GM23338 (cell line): ENCODE measurements at regions not wholly inside any gene's neighbourhood (a gene's known extent, or its start where the extent isn't known, plus 50 kb on each side); places are given as distances from the start of the nearest gene placed in this dataset.

Experiments used
- ATAC-seq: fragments of 200-7000 bp; cut with Tn5 transposase; 3 replicates; pipeline ENCODE4 v1.9.1; 2020
- DNase-seq: peaks from one replicate; pipeline ENCODE4 v3.0.0-alpha.2; 2015; ENCODE audit warnings: low spot score
- H2AFZ ChIP-seq: fragments of 200-600 bp; sonication (generic); 2 replicates; pipeline ENCODE4 v1.8.0; 2016; ENCODE audit warnings: antibody characterized with exemption, mild to moderate bottlenecking, moderate library complexity
- H3F3A ChIP-seq: fragments of 200-600 bp; sonication (generic); replicated peaks from 2 replicates; pipeline ENCODE4 v1.8.0; 2017; ENCODE audit warnings: antibody characterized with exemption, mixed run types, low read depth
- H3K27ac ChIP-seq: fragments of 200-600 bp; sonication (generic); 2 replicates; pipeline ENCODE4 v1.6.1; 2016; ENCODE audit warnings: low read depth
- H3K27me3 ChIP-seq: fragments of 200-600 bp; sonication (generic); 2 replicates; pipeline ENCODE4 v1.8.0; 2016; ENCODE audit warnings: mild to moderate bottlenecking, mixed run types, moderate library complexity; ENCODE audit not compliant: insufficient read depth
- H3K36me3 ChIP-seq: fragments of 200-600 bp; sonication (generic); 2 replicates; pipeline ENCODE4 v1.8.0; 2016; ENCODE audit warnings: mild to moderate bottlenecking; ENCODE audit not compliant: insufficient read depth
- H3K4me1 ChIP-seq: fragments of 200-600 bp; sonication (generic); 2 replicates; pipeline ENCODE4 v1.8.0; 2016; ENCODE audit warnings: mild to moderate bottlenecking, moderate library complexity; ENCODE audit not compliant: insufficient read depth
- H3K4me2 ChIP-seq: fragments of 200-600 bp; sonication (generic); 2 replicates; pipeline ENCODE4 v1.7.1; 2017; ENCODE audit warnings: mixed run types
- H3K4me3 ChIP-seq: fragments of 200-600 bp; sonication (generic); 2 replicates; pipeline ENCODE4 v1.6.1; 2016; ENCODE audit warnings: mixed run types
- H3K79me2 ChIP-seq: fragments of 200-600 bp; sonication (generic); replicated peaks from 2 replicates; pipeline ENCODE4 v1.8.0; 2017; ENCODE audit warnings: mild to moderate bottlenecking; ENCODE audit not compliant: insufficient read depth
- H3K9me2 ChIP-seq: fragments of 200-600 bp; sonication (generic); 2 replicates; pipeline ENCODE4 v1.8.0; 2017; ENCODE audit not compliant: insufficient read depth
- H4K20me1 ChIP-seq: fragments of 200-600 bp; sonication (generic); replicated peaks from 2 replicates; pipeline ENCODE4 v1.8.0; 2017; ENCODE audit warnings: mild to moderate bottlenecking; ENCODE audit not compliant: insufficient read depth
- H3K27ac Mint-ChIP-seq: 2 replicates; pipeline ENCODE4 v1.8.0; 2020; ENCODE audit warnings: inconsistent platforms, mild to moderate bottlenecking, moderate library complexity, mixed read lengths
- H3K27me3 Mint-ChIP-seq: 3 replicates; pipeline ENCODE4 v1.8.0; 2022; ENCODE audit warnings: low read depth, mild to moderate bottlenecking, moderate library complexity, mixed read lengths, inconsistent platforms; ENCODE audit not compliant: insufficient read depth, poor library complexity
- H3K36me3 Mint-ChIP-seq: 3 replicates; pipeline ENCODE4 v1.8.0; 2021; ENCODE audit warnings: low read depth, mild to moderate bottlenecking, inconsistent platforms, moderate library complexity, mixed read lengths
- H3K4me1 Mint-ChIP-seq: 3 replicates; pipeline ENCODE4 v1.8.0; 2020; ENCODE audit warnings: mild to moderate bottlenecking, inconsistent platforms, mixed read lengths
- H3K4me3 Mint-ChIP-seq: 3 replicates; pipeline ENCODE4 v1.8.0; 2021; ENCODE audit warnings: moderate library complexity, mild to moderate bottlenecking, inconsistent platforms, mixed read lengths
- H3K9me3 Mint-ChIP-seq: 3 replicates; pipeline ENCODE4 v1.8.0; 2020; ENCODE audit warnings: moderate library complexity, mild to moderate bottlenecking, inconsistent platforms, mixed read lengths
- CREB1 ChIP-seq: fragments of 250-450 bp; sonication (Bioruptor Pico); IDR thresholded peaks from 2 replicates; pipeline ENCODE4 v1.5.0; 2020; ENCODE audit warnings: low read depth, mild to moderate bottlenecking, moderate library complexity
- ETS1 ChIP-seq: IDR thresholded peaks from 2 replicates; pipeline ENCODE4 v1.6.1; 2016; ENCODE audit warnings: antibody characterized with exemption
- EZH2 ChIP-seq: fragments of 200-600 bp; sonication (generic); IDR thresholded peaks from one replicate; pipeline ENCODE4 v1.8.0; 2017; ENCODE audit warnings: antibody characterized with exemption, mild to moderate bottlenecking, low read depth; ENCODE audit not compliant: unreplicated experiment
- EZH2phosphoT487 ChIP-seq: fragments of 200-600 bp; sonication (generic); IDR thresholded peaks from one replicate; pipeline ENCODE4 v1.8.1; 2018; ENCODE audit warnings: antibody characterized with exemption; ENCODE audit not compliant: unreplicated experiment
- JUNB ChIP-seq: IDR thresholded peaks from one replicate; pipeline ENCODE4 v1.6.1; 2016; ENCODE audit warnings: antibody characterized with exemption; ENCODE audit not compliant: unreplicated experiment
- POLR2AphosphoS5 ChIP-seq: IDR thresholded peaks from 2 replicates; pipeline ENCODE4 v1.6.1; 2016; ENCODE audit warnings: antibody characterized with exemption, low read depth
- REST ChIP-seq: IDR thresholded peaks from one replicate; pipeline ENCODE4 v1.6.1; 2018; ENCODE audit warnings: antibody characterized with exemption; ENCODE audit not compliant: unreplicated experiment
- STAT1 ChIP-seq: IDR thresholded peaks from one replicate; pipeline ENCODE4 v1.6.1; 2016; ENCODE audit warnings: antibody characterized with exemption; ENCODE audit not compliant: unreplicated experiment
- ZNF331 ChIP-seq: fragments of 250-450 bp; sonication (Bioruptor Pico); IDR thresholded peaks from 2 replicates; pipeline ENCODE4 v1.5.0; 2020; ENCODE audit warnings: low read depth, mild to moderate bottlenecking, moderate library complexity
- ZNF462 ChIP-seq: fragments of 250-450 bp; sonication (Bioruptor Pico); IDR thresholded peaks from 2 replicates; pipeline ENCODE4 v1.5.0; 2020; ENCODE audit warnings: mild to moderate bottlenecking, moderate library complexity
- TF ChIP-seq, protein P1 (sequence below), 2 experiments: fragments of 200-600 bp in 1 of 2; sonication (generic) in 1 of 2; conservative IDR thresholded peaks; 2 replicates each; pipeline versions ENCODE4 v1.5.1 to v1.6.1; 2016 to 2017; ENCODE audit warnings: antibody characterized with exemption in 2 of 2, low read depth in 2 of 2, mild to moderate bottlenecking in 2 of 2, moderate library complexity in 1 of 2

- Mint-ChIP-seq H3K36me3 (no peaks in the 10 kb centered on the region), H3K27ac (no peak overlapping the region), H3K9me3 (no peaks in the 10 kb centered on the region), H3K4me3 (no peak overlapping the region), H3K27me3 (no peaks in the 10 kb centered on the region), H3K4me1 (peaks cover 6% of the 10 kb centered on the region; the same call in 2 of the 3 replicates)
- Histone ChIP-seq H3K27me3 (no peaks in the 10 kb centered on the region), H3F3A (no peaks in the 10 kb centered on the region), H3K4me1 (peaks cover 9% of the 10 kb centered on the region; the same call in 1 of the 2 replicates), H4K20me1 (no peaks in the 10 kb centered on the region), H3K27ac (no peak overlapping the region), H3K4me3 (no peak overlapping the region), H3K79me2 (no peaks in the 10 kb centered on the region), H3K4me2 (no peak overlapping the region), H3K9me2 (peaks cover 16% of the 10 kb centered on the region), H3K36me3 (no peaks in the 10 kb centered on the region), H2AFZ (no peak overlapping the region)
- no peak for ATAC-seq
- DNase-seq: no peak
- no peak for TF ChIP-seq REST
- no peak for TF ChIP-seq POLR2AphosphoS5
- no peak for TF ChIP-seq EZH2phosphoT487
- no peak for TF ChIP-seq ZNF462 (CRISPR knock-in tag)
- TF ChIP-seq CREB1: no peak
- TF ChIP-seq ETS1: no peak
- no peak for TF ChIP-seq EZH2
- TF ChIP-seq, protein P1, sequence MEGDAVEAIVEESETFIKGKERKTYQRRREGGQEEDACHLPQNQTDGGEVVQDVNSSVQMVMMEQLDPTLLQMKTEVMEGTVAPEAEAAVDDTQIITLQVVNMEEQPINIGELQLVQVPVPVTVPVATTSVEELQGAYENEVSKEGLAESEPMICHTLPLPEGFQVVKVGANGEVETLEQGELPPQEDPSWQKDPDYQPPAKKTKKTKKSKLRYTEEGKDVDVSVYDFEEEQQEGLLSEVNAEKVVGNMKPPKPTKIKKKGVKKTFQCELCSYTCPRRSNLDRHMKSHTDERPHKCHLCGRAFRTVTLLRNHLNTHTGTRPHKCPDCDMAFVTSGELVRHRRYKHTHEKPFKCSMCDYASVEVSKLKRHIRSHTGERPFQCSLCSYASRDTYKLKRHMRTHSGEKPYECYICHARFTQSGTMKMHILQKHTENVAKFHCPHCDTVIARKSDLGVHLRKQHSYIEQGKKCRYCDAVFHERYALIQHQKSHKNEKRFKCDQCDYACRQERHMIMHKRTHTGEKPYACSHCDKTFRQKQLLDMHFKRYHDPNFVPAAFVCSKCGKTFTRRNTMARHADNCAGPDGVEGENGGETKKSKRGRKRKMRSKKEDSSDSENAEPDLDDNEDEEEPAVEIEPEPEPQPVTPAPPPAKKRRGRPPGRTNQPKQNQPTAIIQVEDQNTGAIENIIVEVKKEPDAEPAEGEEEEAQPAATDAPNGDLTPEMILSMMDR (conservative IDR thresholded peaks at IDR 0.05; ENCODE audit: low read depth in 2 of 2): no peak
- no peak for TF ChIP-seq STAT1
- no peak for TF ChIP-seq ZNF331 (CRISPR knock-in tag)
- TF ChIP-seq JUNB: no peak
Observed at GRCh38 chr1:216983823-216984222, 260.6 kb upstream of the ESRRG start.
